ENCODE measurements at regions not wholly inside any gene's neighbourhood (a gene's known extent, or its start where the extent isn't known, plus 50 kb on each side); places are given as distances from the start of the nearest gene placed in this dataset.
"Not testable (repeated sequence)": the region's sequence is repeated elsewhere in the genome, so short reads cannot be mapped to it uniquely, and the experiment has no call there.

DNA sequence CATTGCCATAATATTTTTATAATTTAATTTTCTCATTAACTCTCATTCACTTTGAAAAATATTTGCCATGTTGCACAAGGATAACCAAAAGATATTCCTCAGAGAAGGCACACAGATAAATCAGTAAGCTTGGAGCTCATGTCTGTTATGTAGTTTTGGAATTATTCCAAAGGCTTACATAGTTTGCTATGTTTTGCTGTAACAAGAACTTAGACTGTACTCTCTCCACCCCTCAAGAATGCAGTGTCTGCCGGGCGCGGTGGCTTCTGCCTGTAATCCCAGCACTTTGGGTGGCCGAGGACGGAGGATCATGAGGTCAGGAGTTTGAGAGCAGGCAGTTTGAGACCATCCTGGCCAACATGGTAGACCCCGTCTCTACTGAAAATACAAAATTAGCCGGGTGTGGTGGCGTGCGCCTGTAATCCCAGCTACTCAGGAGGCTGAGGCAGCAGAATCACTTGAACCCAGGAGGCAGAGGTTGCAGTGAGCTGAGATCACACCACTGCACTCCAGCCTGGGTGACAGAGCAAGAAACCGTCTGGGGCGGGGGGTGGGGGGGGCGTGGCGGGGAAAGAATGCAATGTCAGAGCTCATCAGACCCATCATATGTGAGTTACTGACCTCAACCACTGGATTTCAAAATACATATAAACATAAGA lies 351.0 kb downstream of the SPATA31A6 start:
- not testable (repeated sequence) for TF ChIP-seq POLR2A (IDR thresholded peaks at IDR 0.05)
- TF ChIP-seq, protein P1, sequence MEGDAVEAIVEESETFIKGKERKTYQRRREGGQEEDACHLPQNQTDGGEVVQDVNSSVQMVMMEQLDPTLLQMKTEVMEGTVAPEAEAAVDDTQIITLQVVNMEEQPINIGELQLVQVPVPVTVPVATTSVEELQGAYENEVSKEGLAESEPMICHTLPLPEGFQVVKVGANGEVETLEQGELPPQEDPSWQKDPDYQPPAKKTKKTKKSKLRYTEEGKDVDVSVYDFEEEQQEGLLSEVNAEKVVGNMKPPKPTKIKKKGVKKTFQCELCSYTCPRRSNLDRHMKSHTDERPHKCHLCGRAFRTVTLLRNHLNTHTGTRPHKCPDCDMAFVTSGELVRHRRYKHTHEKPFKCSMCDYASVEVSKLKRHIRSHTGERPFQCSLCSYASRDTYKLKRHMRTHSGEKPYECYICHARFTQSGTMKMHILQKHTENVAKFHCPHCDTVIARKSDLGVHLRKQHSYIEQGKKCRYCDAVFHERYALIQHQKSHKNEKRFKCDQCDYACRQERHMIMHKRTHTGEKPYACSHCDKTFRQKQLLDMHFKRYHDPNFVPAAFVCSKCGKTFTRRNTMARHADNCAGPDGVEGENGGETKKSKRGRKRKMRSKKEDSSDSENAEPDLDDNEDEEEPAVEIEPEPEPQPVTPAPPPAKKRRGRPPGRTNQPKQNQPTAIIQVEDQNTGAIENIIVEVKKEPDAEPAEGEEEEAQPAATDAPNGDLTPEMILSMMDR (IDR thresholded peaks at IDR 0.05) = not testable (repeated sequence)
